Adrenal gland (tissue), 9 donors: ENCODE measurements at regions not wholly inside any gene's neighbourhood (a gene's known extent, or its start where the extent isn't known, plus 50 kb on each side); places are given as distances from the start of the nearest gene placed in this dataset.

Source experiments
- DNase-seq, 7 donors: peaks; one replicate each; pipeline ENCODE4 v3.0.0-alpha.2; 2019 to 2020
- H3K27ac ChIP-seq, 5 donors: fragments of 200-600 bp; sonication (generic) in 4 of 5; 1 replicate in 3 of 5; 2 replicates in 2 of 5; pipeline versions ENCODE4 v1.5.1 to v1.8.0; 2016 to 2020; ENCODE audit warnings: mild to moderate bottlenecking in 1 of 5
- H3K27me3 ChIP-seq: fragments of 200-600 bp; 2 replicates; pipeline ENCODE4 v1.8.0; 2021
- H3K36me3 ChIP-seq, 2 donors: fragments of 200-600 bp; replicated peaks in 1 of 2; 1 replicate in 1 of 2; 2 replicates in 1 of 2; pipeline versions ENCODE4 v1.5.1 to v1.8.0; 2018 to 2022
- H3K4me1 ChIP-seq, 2 donors: fragments of 200-600 bp; replicated peaks in 1 of 2; 1 replicate in 1 of 2; 2 replicates in 1 of 2; pipeline versions ENCODE4 v1.5.1 to v1.8.0; 2018 to 2021
- H3K4me3 ChIP-seq, 4 donors: fragments of 200-600 bp; sonication (generic) in 3 of 4; one replicate each; pipeline ENCODE4 v1.5.1; 2016 to 2018
- H3K9me3 ChIP-seq, 3 donors: fragments of 200-600 bp; sonication (generic) in 1 of 3; replicated peaks in 1 of 3; 1 replicate in 2 of 3; 2 replicates in 1 of 3; pipeline versions ENCODE4 v1.5.1 to v1.8.0; 2016 to 2021
- POLR2A ChIP-seq, 2 donors: fragments of 450-650 bp; IDR thresholded peaks; one replicate each; pipeline ENCODE4 v1.6.1; 2017; ENCODE audit warnings: antibody characterized with exemption in 2 of 2, mild to moderate bottlenecking in 2 of 2, moderate library complexity in 1 of 2
- WGBS, 4 donors: extraction: QIAGEN DNeasy Blood & Tissue Kit in 2 of 4; methylation state at CpG; one replicate each; pipeline versions ENCODE4 v1.1.5 to v1.1.7; 2013 to 2017; 5-methylcytosine and 5-hydroxymethylcytosine counted together
- intact Hi-C, 2 donors: fragments of 100-400 bp; cut with DNase I; formaldehyde crosslinking; loops; one replicate each; pipeline versions ENCODE4 v1.14.1 to v1.15.0; 2022 to 2023
- TF ChIP-seq, protein P1 (sequence below), 6 experiments: fragments of 450-650 bp in 4 of 6; fragments of 200-600 bp in 2 of 6; sonication (generic) in 1 of 6; IDR thresholded peaks; 1 replicate in 5 of 6; 2 replicates in 1 of 6; pipeline versions ENCODE4 v1.5.1 to v1.8.0; 2016 to 2021; ENCODE audit warnings: antibody characterized with exemption in 6 of 6, mild to moderate bottlenecking in 2 of 6, moderate library complexity in 1 of 6
- donor health status: healthy with polysubstance abuse.
- donor health status: Bipolar disorder and iron deficiency.
- donor health status: DM: yes; HTN: yes; CAD: no.
- donor health status: DM: no; HTN: no; CAD: no.
- donor health status: DM: no; HTN: no; CAD: no.

DNA sequence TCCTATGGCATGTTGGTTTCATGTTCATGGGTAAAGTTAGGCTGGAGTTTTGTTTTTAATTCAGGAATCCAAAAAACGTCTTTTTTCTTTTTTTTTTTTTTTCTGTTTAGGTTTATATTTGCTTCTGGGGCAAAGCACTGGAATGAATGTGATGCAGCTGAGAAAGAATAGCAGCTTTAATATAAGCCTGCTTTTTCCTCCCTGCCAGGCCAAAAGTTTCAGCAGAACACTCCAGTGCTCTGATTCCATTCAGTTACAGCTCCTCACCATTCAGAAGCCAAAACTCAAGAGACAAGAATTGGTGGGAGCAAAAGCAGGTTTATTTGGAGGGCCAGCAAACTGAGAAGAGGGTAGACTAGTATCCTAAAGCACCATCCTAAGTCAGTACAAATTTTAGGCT lies 102.7 kb upstream of the PELI1 start:
- no peaks in the 10 kb centered on the region for H3K9me3 ChIP-seq
- intact Hi-C loops = no loop called here
- no peak for DNase-seq
- WGBS, 4 donors = 10 to 48% (median 32%) methylated on average over 1 of the region's 1 CpG
- TF ChIP-seq, protein P1, sequence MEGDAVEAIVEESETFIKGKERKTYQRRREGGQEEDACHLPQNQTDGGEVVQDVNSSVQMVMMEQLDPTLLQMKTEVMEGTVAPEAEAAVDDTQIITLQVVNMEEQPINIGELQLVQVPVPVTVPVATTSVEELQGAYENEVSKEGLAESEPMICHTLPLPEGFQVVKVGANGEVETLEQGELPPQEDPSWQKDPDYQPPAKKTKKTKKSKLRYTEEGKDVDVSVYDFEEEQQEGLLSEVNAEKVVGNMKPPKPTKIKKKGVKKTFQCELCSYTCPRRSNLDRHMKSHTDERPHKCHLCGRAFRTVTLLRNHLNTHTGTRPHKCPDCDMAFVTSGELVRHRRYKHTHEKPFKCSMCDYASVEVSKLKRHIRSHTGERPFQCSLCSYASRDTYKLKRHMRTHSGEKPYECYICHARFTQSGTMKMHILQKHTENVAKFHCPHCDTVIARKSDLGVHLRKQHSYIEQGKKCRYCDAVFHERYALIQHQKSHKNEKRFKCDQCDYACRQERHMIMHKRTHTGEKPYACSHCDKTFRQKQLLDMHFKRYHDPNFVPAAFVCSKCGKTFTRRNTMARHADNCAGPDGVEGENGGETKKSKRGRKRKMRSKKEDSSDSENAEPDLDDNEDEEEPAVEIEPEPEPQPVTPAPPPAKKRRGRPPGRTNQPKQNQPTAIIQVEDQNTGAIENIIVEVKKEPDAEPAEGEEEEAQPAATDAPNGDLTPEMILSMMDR (IDR thresholded peaks at IDR 0.05) = no peak
- no peak for TF ChIP-seq POLR2A (IDR thresholded peaks at IDR 0.05)
- H3K4me3 ChIP-seq = no peak overlapping the region
- no peaks in the 10 kb centered on the region for H3K36me3 ChIP-seq
- H3K27ac ChIP-seq = no peak overlapping the region
- no peaks in the 10 kb centered on the region for H3K4me1 ChIP-seq
- H3K27me3 ChIP-seq = no peaks in the 10 kb centered on the region

DNA sequence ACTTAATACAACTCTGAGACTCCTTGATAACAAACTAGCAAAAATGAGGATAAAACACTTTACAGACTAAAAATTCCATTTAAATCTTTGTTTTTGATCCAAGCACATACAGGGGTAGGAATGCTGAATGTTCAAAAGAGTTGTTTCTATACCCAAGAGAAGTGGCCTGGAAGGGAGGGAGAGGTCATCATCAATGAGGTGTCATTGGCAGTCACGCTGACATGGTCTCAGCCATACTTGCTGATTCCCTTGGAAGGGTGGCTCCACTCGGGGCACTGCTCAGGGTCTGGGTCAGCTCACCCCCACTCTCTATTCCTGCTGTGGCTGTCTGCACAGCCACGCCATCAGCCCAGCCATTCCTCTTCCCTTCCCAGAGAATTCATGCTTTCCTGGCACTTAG lies 105.2 kb upstream of the PELI1 start:
- Histone ChIP-seq H3K9me3 (no peaks in the 10 kb centered on the region), H3K4me1 (no peaks in the 10 kb centered on the region), H3K27ac (no peak overlapping the region), H3K4me3 (no peak overlapping the region), H3K27me3 (no peaks in the 10 kb centered on the region), H3K36me3 (no peaks in the 10 kb centered on the region)
- intact Hi-C loops = no loop called here
- TF ChIP-seq POLR2A (IDR thresholded peaks at IDR 0.05) = no peak
- TF ChIP-seq, protein P1 (IDR thresholded peaks at IDR 0.05) = no peak
- DNase-seq = no peak
- WGBS, 4 donors = 85 to 92% (median 88%) methylated on average over 3 of the region's 3 CpGs

GRCh38 chr2:64250063-64250462 lies 105.8 kb upstream of the PELI1 start:
- no peak overlapping the region for H3K27ac ChIP-seq
- 76 to 83% (median 81%) methylated on average over 2 of the region's 2 CpGs for WGBS, 4 donors
- intact Hi-C loops = no loop called here
- H3K9me3 ChIP-seq = no peaks in the 10 kb centered on the region
- TF ChIP-seq, protein P1 (IDR thresholded peaks at IDR 0.05) = no peak
- no peak overlapping the region for H3K4me3 ChIP-seq
- no peaks in the 10 kb centered on the region for H3K36me3 ChIP-seq
- no peak for DNase-seq
- no peaks in the 10 kb centered on the region for H3K27me3 ChIP-seq
- no peaks in the 10 kb centered on the region for H3K4me1 ChIP-seq

- TF ChIP-seq POLR2A (IDR thresholded peaks at IDR 0.05) = no peak
- TF ChIP-seq, protein P1 (IDR thresholded peaks at IDR 0.05) = no peak
- Histone ChIP-seq H3K9me3 (no peaks in the 10 kb centered on the region), H3K36me3 (no peaks in the 10 kb centered on the region), H3K4me3 (no peak overlapping the region), H3K27ac (no peak overlapping the region), H3K27me3 (no peaks in the 10 kb centered on the region), H3K4me1 (no peaks in the 10 kb centered on the region)
- intact Hi-C loops = no loop called here
- 88 to 91% (median 89%) methylated on average over 7 of the region's 7 CpGs for WGBS, 4 donors
- peak in 1 of 7 donors; percentile 69 for DNase-seq
These were observed 106.7 kb upstream of the PELI1 start for GRCh38 chr2:64250751-64251423.
